ENCODE measurements at regions not wholly inside any gene's neighbourhood (a gene's known extent, or its start where the extent isn't known, plus 50 kb on each side); places are given as distances from the start of the nearest gene placed in this dataset.

DNA sequence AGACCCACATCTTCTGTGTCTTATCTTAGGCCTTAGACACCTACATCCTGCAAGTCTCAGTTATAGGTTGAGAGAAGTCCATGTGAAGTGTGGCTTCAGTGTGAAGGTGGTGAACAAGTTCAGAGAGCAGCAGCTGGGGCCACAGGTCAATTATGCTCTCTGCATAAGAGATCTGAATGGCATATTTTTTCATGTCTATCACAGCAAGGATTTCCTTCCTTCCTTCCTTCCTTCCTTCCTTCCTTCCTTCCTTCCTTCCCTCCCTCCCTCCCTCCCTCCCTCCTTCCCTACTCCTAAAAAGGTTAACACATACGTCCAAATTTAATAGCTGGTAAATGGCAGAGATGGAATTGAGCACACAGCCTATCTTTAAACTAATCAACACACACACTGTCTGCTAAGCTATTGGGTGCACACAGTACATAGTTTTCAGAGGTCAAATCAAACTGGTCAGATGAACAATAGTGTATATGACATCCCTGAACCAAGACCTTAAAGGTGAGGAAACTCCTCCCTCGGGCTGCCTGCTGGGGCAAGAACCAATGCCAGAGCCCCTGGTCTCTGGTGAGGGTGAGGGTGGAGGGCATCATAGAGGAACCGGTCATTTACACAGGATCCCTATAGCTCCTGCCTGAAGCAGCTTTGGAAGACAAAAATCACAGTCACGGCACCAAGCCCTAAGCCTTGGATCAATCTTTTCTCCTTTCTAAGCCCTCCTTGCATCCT lies 240.9 kb downstream of the ICOS start:
- intact Hi-C loops (cut with DNase I; ENCODE audit: low total_unique reads) = no loop called here
- Histone ChIP-seq H3K4me1 (no peaks in the 10 kb centered on the region), H3K27ac (no peak overlapping the region), H3K27me3 (no peaks in the 10 kb centered on the region), H3K9me3 (no peaks in the 10 kb centered on the region), H3K4me3 (no peak overlapping the region), H3K36me3 (no peaks in the 10 kb centered on the region)
- DNase-seq (no peak), ATAC-seq (no peak)
- no peak for TF ChIP-seq POLR2A (IDR thresholded peaks at IDR 0.05)
- no peak for TF ChIP-seq CTCF (IDR thresholded peaks at IDR 0.05 in 4 of 5, conservative IDR thresholded peaks at IDR 0.05 in 1 of 5)
- in situ Hi-C loops (cut with MboI; ENCODE audit: low sequenced_read_pairs in 4 of 4) = no loop called here

DNA sequence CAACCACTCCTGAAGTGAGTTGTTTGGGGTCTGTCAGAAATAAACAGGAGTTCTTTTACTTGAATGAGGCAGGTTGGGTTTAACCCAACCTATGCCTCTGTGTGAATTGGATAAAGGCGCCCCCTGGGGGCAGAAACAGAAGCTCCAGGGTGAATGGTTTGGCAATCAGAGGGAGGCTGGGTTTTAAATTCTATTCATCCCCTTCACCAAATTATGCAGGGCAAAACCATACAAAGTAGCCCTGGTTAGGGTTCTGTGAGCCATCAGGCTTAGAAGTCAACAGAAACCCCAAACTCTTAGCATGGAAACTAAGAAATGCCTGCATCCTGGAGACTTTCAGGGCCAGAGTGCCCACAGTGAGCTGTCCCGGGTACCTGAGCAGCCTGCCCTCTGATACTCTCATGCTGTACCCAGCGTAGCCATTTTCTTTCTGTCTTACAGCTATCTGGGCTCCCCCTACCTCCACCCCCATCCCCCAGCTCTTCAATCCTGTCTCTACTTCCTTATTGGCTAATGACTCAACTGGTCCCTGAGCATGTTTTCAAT lies 241.5 kb downstream of the ICOS start:
- H3K27me3 ChIP-seq = no peaks in the 10 kb centered on the region
- in situ Hi-C loops (cut with MboI; ENCODE audit: low sequenced_read_pairs in 4 of 4) = no loop called here
- TF ChIP-seq POLR2A (IDR thresholded peaks at IDR 0.05) = no peak
- peak in 3 of 5 experiments; percentile 20 to 56 (median 54) for TF ChIP-seq CTCF (IDR thresholded peaks at IDR 0.05 in 4 of 5, conservative IDR thresholded peaks at IDR 0.05 in 1 of 5)
- DNase-seq (no peak), ATAC-seq (no peak)
- H3K9me3 ChIP-seq = no peaks in the 10 kb centered on the region
- H3K4me3 ChIP-seq = no peak overlapping the region
- no peaks in the 10 kb centered on the region for H3K4me1 ChIP-seq
- H3K36me3 ChIP-seq = no peaks in the 10 kb centered on the region
- H3K27ac ChIP-seq = no peak overlapping the region
- intact Hi-C loops (cut with DNase I; ENCODE audit: low total_unique reads) = loop anchor here (1.0 kb wide), 1 partner anchor 33 kb away; no protein-coding TSS in a partner anchor

GRCh38 chr2:204180649-204181048 lies 244.1 kb downstream of the ICOS start:
- in situ Hi-C loops (cut with MboI; ENCODE audit: low sequenced_read_pairs in 4 of 4) = no loop called here
- Histone ChIP-seq H3K36me3 (no peaks in the 10 kb centered on the region), H3K9me3 (no peaks in the 10 kb centered on the region), H3K27me3 (no peaks in the 10 kb centered on the region), H3K27ac (no peak overlapping the region), H3K4me1 (no peaks in the 10 kb centered on the region), H3K4me3 (no peak overlapping the region)
- intact Hi-C loops (cut with DNase I; ENCODE audit: low total_unique reads) = no loop called here
- TF ChIP-seq CTCF (IDR thresholded peaks at IDR 0.05 in 4 of 5, conservative IDR thresholded peaks at IDR 0.05 in 1 of 5) (no peak), POLR2A (IDR thresholded peaks at IDR 0.05) (no peak)
- DNase-seq (no peak), ATAC-seq (no peak)

DNA sequence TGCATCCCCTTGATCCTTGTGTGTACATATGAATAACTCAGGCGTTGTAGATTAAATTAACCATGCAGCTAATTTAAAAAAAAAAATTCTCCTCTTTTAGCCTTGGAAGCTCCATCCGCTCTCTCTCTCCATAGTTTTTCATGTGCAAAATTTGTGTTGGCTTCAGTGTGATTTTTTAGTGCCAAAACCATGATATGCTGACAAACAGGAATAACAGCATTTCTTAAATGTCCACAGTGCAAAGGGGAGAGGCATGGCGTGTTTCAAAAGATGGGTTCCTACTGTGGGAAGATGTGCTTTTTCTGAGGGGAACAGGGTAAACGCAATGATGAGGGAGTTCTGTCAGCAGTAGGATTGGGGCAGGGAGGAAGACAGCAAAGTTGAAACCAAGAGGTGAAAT lies 247.0 kb downstream of the ICOS start:
- no peaks in the 10 kb centered on the region for H3K27me3 ChIP-seq
- ATAC-seq (no peak), DNase-seq (no peak)
- no peaks in the 10 kb centered on the region for H3K36me3 ChIP-seq
- intact Hi-C loops (cut with DNase I; ENCODE audit: low total_unique reads) (no loop called here), in situ Hi-C loops (cut with MboI; ENCODE audit: low sequenced_read_pairs in 4 of 4) (no loop called here)
- no peak overlapping the region for H3K4me3 ChIP-seq
- no peaks in the 10 kb centered on the region for H3K4me1 ChIP-seq
- TF ChIP-seq CTCF (IDR thresholded peaks at IDR 0.05 in 4 of 5, conservative IDR thresholded peaks at IDR 0.05 in 1 of 5) (no peak), POLR2A (IDR thresholded peaks at IDR 0.05) (no peak)
- H3K9me3 ChIP-seq = no peaks in the 10 kb centered on the region
- no peak overlapping the region for H3K27ac ChIP-seq
